Fibroblast of skin of right quadriceps (primary cell): ENCODE measurements at regions not wholly inside any gene's neighbourhood (a gene's known extent, or its start where the extent isn't known, plus 50 kb on each side); places are given as distances from the start of the nearest gene placed in this dataset.

Experiments used
- DNase-seq: peaks from one replicate; pipeline ENCODE4 v3.0.0-alpha.2; 2013

DNA sequence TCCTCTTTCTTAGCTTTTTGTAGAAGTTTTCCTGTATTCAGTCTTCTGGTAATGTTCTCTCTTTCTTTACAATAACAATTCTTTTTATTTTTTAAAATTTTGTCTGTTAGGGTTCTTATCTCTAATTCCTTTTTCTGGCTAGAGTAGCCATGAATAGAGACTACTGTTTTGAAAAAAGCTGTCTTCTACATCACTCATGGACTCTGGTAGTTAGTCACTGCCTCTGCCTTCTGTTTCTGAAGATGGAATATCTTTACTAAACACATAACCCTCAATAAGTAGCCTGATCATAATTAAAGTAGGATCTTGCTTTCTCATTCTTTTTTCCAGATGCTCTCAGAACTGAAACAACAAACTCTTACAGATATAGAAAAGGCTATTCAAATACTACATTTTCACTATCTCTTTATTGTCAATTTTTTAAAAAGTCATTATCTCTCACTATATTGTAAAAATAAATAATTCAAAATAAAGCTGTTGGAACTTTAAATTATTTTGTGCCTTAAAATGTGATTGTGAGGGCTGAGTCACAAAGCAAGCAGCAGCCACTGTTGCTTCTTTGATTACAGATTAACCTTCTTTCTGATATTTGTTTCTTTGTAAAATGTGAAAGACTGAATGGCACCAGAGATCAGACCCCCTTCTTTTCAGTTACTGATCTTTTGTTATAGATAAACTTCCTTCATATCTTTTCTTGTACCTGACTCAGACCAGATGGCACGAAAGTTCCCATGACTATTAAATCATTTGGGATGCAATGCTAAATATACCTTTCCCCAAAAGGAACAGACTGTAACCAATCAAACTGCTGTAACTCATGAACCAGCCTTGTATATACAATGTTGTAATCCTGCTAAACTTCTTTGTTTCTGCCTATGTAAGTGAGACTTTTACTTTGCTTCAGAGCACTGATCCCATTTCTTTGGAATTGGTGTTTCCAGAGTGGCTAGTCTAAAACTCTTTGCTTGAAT, 1159.5 kb downstream of the IGSF11 start:
- DNase-seq, result no peak

- no peak for DNase-seq
Observed at GRCh38 chr3:117875887-117876286, 1158.8 kb downstream of the IGSF11 start.

- no peak for DNase-seq
Observed at GRCh38 chr3:117880638-117881037, 1154.0 kb downstream of the IGSF11 start.

DNA sequence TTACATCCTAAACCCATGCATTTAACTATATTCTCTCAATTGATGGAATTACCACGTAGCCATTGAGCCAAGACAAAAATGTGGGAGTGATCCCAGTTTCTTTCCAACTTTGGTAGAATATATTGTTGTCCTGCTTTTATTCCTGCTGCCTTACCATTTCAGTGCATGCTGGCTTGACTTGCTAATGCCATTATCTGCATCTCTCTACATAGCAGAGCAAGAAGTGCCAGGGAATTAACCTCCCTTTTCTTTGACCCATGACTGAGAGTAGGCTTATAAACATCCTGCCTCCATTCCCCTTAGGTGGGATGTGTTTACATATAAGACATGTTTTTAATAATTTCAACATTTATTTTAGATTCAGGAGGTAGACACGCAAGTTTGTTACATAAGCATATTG, 1153.4 kb downstream of the IGSF11 start:
- DNase-seq, result no peak

GRCh38 chr3:117885011-117885441, 1149.6 kb downstream of the IGSF11 start:
- DNase-seq, result no peak

DNA sequence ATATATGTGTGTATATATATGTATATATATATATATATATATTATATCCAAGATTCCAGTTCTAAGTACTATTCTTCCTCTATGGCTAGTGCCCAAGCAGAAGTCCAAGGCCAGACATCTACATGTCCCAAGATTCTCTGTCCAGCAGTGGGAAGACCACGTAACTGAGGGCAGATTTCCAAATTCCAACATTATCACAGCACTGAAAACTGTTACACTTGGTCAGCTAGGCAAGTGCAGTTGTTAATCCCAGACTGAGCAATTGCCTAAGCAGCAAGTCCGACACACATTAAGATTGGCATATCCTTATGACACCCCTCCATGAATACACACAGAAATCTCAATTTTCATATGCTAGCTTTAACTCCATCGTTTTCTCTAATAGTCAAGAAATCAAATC, 1148.5 kb downstream of the IGSF11 start:
- no peak for DNase-seq

DNA sequence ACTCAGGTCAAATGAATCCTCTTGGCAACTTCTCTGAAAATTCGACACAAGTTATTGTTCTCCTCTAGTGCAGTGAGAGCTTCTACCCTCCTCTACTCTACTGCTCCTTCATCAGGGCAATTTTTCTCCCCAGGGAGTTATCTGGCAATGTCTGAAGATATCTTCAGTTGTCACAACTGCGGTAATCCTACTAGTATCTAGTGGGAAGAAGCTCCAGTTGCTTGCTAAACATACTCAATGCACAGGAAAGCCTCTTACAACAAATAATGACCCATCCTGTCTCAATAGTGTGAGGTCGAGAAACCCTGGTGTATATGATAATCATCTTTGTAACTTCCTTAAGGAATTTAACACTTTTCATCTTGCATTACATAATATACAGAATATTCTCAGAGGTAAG, 1147.6 kb downstream of the IGSF11 start:
- DNase-seq, result no peak

- peak; percentile 69 for DNase-seq
Observed at GRCh38 chr3:117887901-117888300, 1146.7 kb downstream of the IGSF11 start.

- peak; percentile 37 for DNase-seq
Observed at GRCh38 chr3:117892431-117892841, 1142.2 kb downstream of the IGSF11 start.

- peak; percentile 31 for DNase-seq
Observed at GRCh38 chr3:117893001-117893400, 1141.6 kb downstream of the IGSF11 start.

DNA sequence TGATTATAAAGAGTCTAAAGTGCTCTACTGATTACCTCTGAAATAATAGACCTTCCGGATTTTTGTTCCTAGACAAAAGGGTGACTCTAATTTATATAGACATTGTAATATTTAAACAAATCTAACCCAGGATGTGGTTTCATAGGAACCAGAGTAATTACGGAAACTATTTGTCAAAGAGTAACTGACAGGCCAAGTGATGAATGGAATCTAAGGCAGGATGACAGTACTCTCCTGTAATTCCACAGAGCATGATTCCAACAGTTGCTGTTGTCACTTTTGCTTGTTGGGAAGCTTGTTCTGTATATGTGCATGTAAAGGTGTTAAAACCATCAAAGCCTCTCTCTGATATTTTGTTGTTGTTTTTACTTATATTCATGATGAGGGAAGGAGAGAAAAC, 1141.0 kb downstream of the IGSF11 start:
- DNase-seq, result peak; percentile 35

- DNase-seq, result no peak
Observed at GRCh38 chr3:117898722-117899522, 1135.7 kb downstream of the IGSF11 start.

DNA sequence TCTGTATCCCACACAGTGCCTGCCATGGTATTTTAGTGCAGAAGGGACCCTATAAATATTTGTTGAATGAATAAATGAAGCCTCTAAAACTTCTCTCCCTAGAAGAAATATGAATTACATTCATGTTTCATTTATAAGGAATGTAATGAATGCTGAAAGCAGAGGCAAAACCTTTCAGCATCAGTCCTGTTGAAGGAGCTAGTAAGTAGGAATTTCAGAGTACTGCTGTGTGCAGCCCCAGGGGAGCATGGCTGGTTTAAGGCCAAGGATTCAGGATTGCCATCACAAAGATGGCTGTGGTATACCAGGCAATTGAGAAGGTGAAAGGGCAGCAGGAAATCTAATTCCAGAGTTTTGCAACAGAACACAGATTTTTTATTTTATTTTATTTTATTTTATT, 1131.4 kb downstream of the IGSF11 start:
- DNase-seq, result peak; percentile 95

GRCh38 chr3:117910820-117911521, 1123.7 kb downstream of the IGSF11 start:
- DNase-seq, result no peak

GRCh38 chr3:117912352-117912751, 1122.3 kb downstream of the IGSF11 start:
- no peak for DNase-seq

- DNase-seq, result peak; percentile 25
Observed at GRCh38 chr3:117914540-117915100, 1120.0 kb downstream of the IGSF11 start.

DNA sequence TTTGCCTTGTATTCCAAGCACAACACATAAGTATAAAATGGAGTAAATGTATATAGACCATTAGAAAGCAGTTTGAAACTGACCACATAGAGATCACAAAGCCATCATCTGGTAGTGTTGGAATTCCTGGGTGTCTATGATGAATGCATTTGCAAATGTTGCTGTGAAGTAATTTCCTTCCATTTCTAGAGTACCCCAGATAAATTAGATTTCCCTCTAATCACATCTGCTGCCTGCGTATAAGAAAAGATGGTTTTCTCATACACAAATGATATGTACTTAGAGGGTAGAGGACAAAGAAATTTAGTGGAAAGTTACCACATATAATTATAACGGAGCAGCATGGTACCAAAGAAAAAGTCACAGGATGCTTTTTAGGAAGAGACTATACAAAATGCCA, 1117.8 kb downstream of the IGSF11 start:
- no peak for DNase-seq

- no peak for DNase-seq
Observed at GRCh38 chr3:117919621-117920020, 1115.0 kb downstream of the IGSF11 start.

- DNase-seq, result no peak
Observed at GRCh38 chr3:117920253-117920898, 1114.3 kb downstream of the IGSF11 start.

- DNase-seq, result no peak
Observed at GRCh38 chr3:117921411-117921810, 1113.2 kb downstream of the IGSF11 start.

GRCh38 chr3:117922039-117922438, 1112.6 kb downstream of the IGSF11 start:
- DNase-seq, result no peak

DNA sequence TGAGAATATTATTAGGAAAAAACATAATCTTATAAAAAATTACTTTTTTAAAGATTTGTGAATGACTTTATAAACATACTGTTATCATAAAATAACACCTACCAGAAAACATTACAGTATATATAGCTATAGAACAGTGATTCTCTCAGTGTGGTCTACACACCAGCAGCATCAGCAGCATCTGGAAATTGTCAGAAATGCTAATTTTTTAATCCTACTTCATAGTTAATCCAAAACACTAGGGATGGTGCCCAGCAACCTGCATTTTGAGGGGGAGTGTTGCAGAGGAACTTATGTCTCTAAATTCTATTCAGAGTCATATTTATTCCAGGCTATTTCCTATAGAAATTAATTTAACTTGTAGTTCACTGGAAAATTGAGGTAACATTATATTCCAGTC, 1107.8 kb downstream of the IGSF11 start:
- DNase-seq, result no peak
